PC-9 (cell line): ENCODE measurements at regions not wholly inside any gene's neighbourhood (a gene's known extent, or its start where the extent isn't known, plus 50 kb on each side); places are given as distances from the start of the nearest gene placed in this dataset.

Experiments
- BruUV-seq: library from RNA; stranded (reverse); fragments of 400-500 nt; replicated peaks from 2 replicates; lab custom pipeline; 2021; lab: Mats Ljungman, UMichigan
- CTCF ChIA-PET: fragments of 300-600 bp; sonication (Branson Sonifier 250); formaldehyde crosslinking; loops from one replicate; lab custom pipeline; 2022; ENCODE audit warnings: antibody characterized with exemption; lab: Charles Lee
- POLR2A ChIA-PET: fragments of 300-600 bp; sonication (Branson Sonifier 250); formaldehyde crosslinking; loops from one replicate; lab custom pipeline; 2022; ENCODE audit warnings: antibody characterized with exemption; ENCODE audit not compliant: unreplicated experiment; lab: Charles Lee
- DNase-seq, 2 experiments: peaks; one replicate each; pipeline versions ENCODE4 v3.0.0 to v3.0.0-alpha.2; 2015 to 2022; ENCODE audit warnings: mixed read lengths in 1 of 2
- H2AFZ ChIP-seq: fragments of 200-600 bp; sonication (generic); 2 replicates; pipeline ENCODE4 v1.8.1; 2017; ENCODE audit warnings: antibody characterized with exemption
- H3F3A ChIP-seq: fragments of 200-600 bp; sonication (generic); 2 replicates; pipeline ENCODE4 v1.8.1; 2017; ENCODE audit warnings: antibody characterized with exemption, mild to moderate bottlenecking, low read depth; ENCODE audit not compliant: insufficient read depth
- H3K27ac ChIP-seq: fragments of 200-600 bp; sonication (generic); 2 replicates; pipeline ENCODE4 v1.6.1; 2016; ENCODE audit warnings: mixed run types
- H3K27me3 ChIP-seq: fragments of 200-600 bp; sonication (generic); 2 replicates; pipeline ENCODE4 v1.6.1; 2016; ENCODE audit warnings: low read depth, mixed run types; ENCODE audit not compliant: insufficient read depth
- H3K36me3 ChIP-seq: fragments of 200-600 bp; sonication (generic); 2 replicates; pipeline ENCODE4 v1.6.1; 2016; ENCODE audit warnings: low read depth, mixed run types
- H3K4me1 ChIP-seq: fragments of 200-600 bp; sonication (generic); replicated peaks from 2 replicates; pipeline ENCODE4 v1.6.1; 2016; ENCODE audit warnings: mixed run types; ENCODE audit not compliant: insufficient read depth
- H3K4me2 ChIP-seq: fragments of 200-600 bp; sonication (generic); 2 replicates; pipeline ENCODE4 v1.6.1; 2017; ENCODE audit warnings: mixed run types
- H3K4me3 ChIP-seq: fragments of 200-600 bp; sonication (generic); 2 replicates; pipeline ENCODE4 v1.6.1; 2016; ENCODE audit warnings: mixed run types
- H3K79me2 ChIP-seq: fragments of 200-600 bp; sonication (generic); 2 replicates; pipeline ENCODE4 v1.6.1; 2017; ENCODE audit warnings: low read depth, mixed run types
- H3K9me2 ChIP-seq: fragments of 200-600 bp; sonication (generic); 2 replicates; pipeline ENCODE4 v1.8.1; 2017; ENCODE audit warnings: mild to moderate bottlenecking; ENCODE audit not compliant: insufficient read depth
- H3K9me3 ChIP-seq: fragments of 200-600 bp; sonication (generic); 2 replicates; pipeline ENCODE4 v1.8.1; 2016; ENCODE audit warnings: low read depth; ENCODE audit not compliant: insufficient read depth
- H4K20me1 ChIP-seq: fragments of 200-600 bp; sonication (generic); 2 replicates; pipeline ENCODE4 v1.8.1; 2017; ENCODE audit not compliant: insufficient read depth
- EZH2 ChIP-seq: fragments of 200-600 bp; sonication (generic); IDR thresholded peaks from 2 replicates; pipeline ENCODE4 v1.8.0; 2017; ENCODE audit warnings: antibody characterized with exemption, low read depth
- intact Hi-C: fragments of 100-400 bp; cut with micrococcal nuclease; formaldehyde crosslinking; loops from one replicate; pipeline ENCODE4 v1.10.0; 2022; ENCODE audit not compliant: unreplicated experiment
- TF ChIP-seq, protein P1 (sequence below): fragments of 200-600 bp; sonication (generic); conservative IDR thresholded peaks from 2 replicates; pipeline ENCODE4 v1.6.1; 2017; ENCODE audit warnings: mixed run types, antibody characterized with exemption, mild to moderate bottlenecking, moderate library complexity

DNA sequence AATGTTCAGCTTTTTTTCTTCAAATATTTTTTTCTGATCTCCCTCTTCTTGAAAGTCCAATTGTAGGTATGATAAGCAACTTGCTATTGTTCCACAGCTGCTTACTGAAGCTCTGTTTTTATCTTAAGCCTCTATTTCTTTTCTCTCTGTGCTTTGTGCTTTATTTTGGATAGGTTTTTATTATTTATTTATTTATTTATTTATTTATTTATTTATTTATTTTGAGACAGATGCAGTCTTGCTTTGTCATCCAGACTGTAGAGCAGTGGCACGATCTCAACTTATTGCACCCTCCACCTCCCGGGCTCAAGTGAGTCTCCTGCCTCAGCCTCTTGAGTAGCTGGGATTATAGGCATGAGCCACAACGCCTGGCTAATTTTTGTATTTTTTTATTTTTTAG, 199.4 kb downstream of the KLF12 start:
- POLR2A ChIA-PET = interaction anchor here (0.5 kb wide), 1 partner anchor 393 kb away, joined by 5 read pairs; no protein-coding TSS in a partner anchor
- H3K27ac ChIP-seq = no peak overlapping the region

DNA sequence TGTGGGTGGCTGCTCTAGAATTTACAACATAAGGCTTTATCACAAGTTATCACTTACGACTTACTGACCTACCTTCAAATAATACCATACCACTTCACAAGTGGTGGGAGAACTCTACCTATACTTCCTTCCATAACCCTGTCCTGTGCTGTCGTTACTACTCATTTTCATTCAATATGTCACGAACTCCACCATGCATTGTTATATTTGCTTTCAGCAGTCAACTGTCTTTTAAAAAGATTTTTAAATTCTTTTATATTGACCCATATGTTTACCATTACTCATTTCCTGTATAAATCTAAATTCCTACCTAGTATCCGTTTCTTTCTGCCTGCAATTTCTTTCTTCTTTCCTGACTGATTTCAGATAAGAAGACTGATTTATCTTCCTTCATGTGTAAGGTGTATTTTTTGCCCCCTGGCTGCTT, 200.0 kb downstream of the KLF12 start:
- no peaks in the 10 kb centered on the region for H3K27me3 ChIP-seq
- BruUV-seq = no TSS peak
- no peak overlapping the region for H2AFZ ChIP-seq
- ChIA-PET POLR2A (interaction anchor here (0.5 kb wide), 1 partner anchor 394 kb away, joined by 5 read pairs; no protein-coding TSS in a partner anchor), CTCF (no interaction called here)
- no peaks in the 10 kb centered on the region for H4K20me1 ChIP-seq
- H3K79me2 ChIP-seq = no peaks in the 10 kb centered on the region
- no peaks in the 10 kb centered on the region for H3K9me2 ChIP-seq
- peaks cover 6% of the 10 kb centered on the region; the same call in 1 of the 2 replicates for H3F3A ChIP-seq
- H3K9me3 ChIP-seq = no peaks in the 10 kb centered on the region
- no peak overlapping the region for H3K27ac ChIP-seq
- H3K4me1 ChIP-seq = peaks cover 5% of the 10 kb centered on the region; the same call in 1 of the 2 replicates
- no peak for DNase-seq
- H3K4me2 ChIP-seq = peak overlapping the region; percentile 3; the same call in 1 of the 2 replicates
- H3K4me3 ChIP-seq = no peak overlapping the region
- TF ChIP-seq, protein P1, sequence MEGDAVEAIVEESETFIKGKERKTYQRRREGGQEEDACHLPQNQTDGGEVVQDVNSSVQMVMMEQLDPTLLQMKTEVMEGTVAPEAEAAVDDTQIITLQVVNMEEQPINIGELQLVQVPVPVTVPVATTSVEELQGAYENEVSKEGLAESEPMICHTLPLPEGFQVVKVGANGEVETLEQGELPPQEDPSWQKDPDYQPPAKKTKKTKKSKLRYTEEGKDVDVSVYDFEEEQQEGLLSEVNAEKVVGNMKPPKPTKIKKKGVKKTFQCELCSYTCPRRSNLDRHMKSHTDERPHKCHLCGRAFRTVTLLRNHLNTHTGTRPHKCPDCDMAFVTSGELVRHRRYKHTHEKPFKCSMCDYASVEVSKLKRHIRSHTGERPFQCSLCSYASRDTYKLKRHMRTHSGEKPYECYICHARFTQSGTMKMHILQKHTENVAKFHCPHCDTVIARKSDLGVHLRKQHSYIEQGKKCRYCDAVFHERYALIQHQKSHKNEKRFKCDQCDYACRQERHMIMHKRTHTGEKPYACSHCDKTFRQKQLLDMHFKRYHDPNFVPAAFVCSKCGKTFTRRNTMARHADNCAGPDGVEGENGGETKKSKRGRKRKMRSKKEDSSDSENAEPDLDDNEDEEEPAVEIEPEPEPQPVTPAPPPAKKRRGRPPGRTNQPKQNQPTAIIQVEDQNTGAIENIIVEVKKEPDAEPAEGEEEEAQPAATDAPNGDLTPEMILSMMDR = no peak
- no peak for TF ChIP-seq EZH2
- H3K36me3 ChIP-seq = no peaks in the 10 kb centered on the region
- intact Hi-C loops = no loop called here

More for the DNA sequence above, 199.4 kb downstream of the KLF12 start:
- Histone ChIP-seq H3K9me2 (no peaks in the 10 kb centered on the region), H3K4me2 (peak overlapping the region; percentile 3; the same call in 1 of the 2 replicates), H3F3A (peaks cover 6% of the 10 kb centered on the region; the same call in 1 of the 2 replicates), H3K4me1 (peaks cover 5% of the 10 kb centered on the region; the same call in 1 of the 2 replicates), H3K79me2 (no peaks in the 10 kb centered on the region), H2AFZ (no peak overlapping the region), H3K27me3 (no peaks in the 10 kb centered on the region), H3K4me3 (no peak overlapping the region), H4K20me1 (no peaks in the 10 kb centered on the region), H3K9me3 (no peaks in the 10 kb centered on the region), H3K36me3 (no peaks in the 10 kb centered on the region)
- intact Hi-C loops = loop anchor here (5.0 kb wide), 2 partner anchors 103 to 203 kb away; no protein-coding TSS in a partner anchor
- TF ChIP-seq, protein P1 = no peak
- TF ChIP-seq EZH2 = no peak
- DNase-seq = no peak
- BruUV-seq = no TSS peak
- CTCF ChIA-PET = no interaction called here

DNA sequence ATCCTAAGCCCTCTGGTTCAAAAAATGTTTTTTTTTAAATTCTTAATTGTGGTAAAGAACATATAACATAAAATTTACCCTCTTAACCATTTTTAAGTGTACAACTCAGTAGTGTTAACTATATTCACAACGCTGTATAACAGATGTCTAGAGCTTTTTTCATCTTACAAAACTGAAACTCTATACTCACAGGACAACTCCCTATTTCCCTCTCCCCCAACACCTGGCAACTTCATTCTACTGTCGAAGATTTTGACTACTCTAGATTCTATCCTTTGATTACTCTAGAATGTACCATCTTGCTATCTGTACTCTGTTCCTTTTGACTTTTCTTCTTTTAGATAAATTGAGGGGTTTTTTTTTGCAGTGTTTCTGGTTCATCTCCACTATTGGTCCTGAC, 200.4 kb downstream of the KLF12 start:
- POLR2A ChIA-PET = no interaction called here
- intact Hi-C loops = no loop called here
- no peaks in the 10 kb centered on the region for H3K36me3 ChIP-seq
- peaks cover 6% of the 10 kb centered on the region; the same call in 1 of the 2 replicates for H3F3A ChIP-seq
- H3K4me3 ChIP-seq = no peak overlapping the region
- H3K9me3 ChIP-seq = no peaks in the 10 kb centered on the region
- TF ChIP-seq, protein P1 = no peak
- no peak for TF ChIP-seq EZH2
- H2AFZ ChIP-seq = no peak overlapping the region
- peaks cover 5% of the 10 kb centered on the region; the same call in 1 of the 2 replicates for H3K4me1 ChIP-seq
- no peak for DNase-seq
- no peaks in the 10 kb centered on the region for H3K9me2 ChIP-seq
- no peaks in the 10 kb centered on the region for H4K20me1 ChIP-seq
- no peak overlapping the region for H3K27ac ChIP-seq
- no peaks in the 10 kb centered on the region for H3K27me3 ChIP-seq
- H3K79me2 ChIP-seq = no peaks in the 10 kb centered on the region
- BruUV-seq = no TSS peak
- no peak overlapping the region for H3K4me2 ChIP-seq
- CTCF ChIA-PET = no interaction called here
